Heart right ventricle (tissue), 16 donors: ENCODE measurements at regions not wholly inside any gene's neighbourhood (a gene's known extent, or its start where the extent isn't known, plus 50 kb on each side); places are given as distances from the start of the nearest gene placed in this dataset.

Experiments used
- ATAC-seq, 8 donors: fragments of 200-7000 bp; cut with Tn5 transposase; one replicate each; pipeline ENCODE4 v1.9.1; 2020; ENCODE audit warnings: mild to moderate bottlenecking in 8 of 8, moderate library complexity in 8 of 8, moderate number of reproducible peaks in 1 of 8
- DNase-seq, 2 donors: peaks; one replicate each; pipeline ENCODE4 v3.0.0-alpha.2; 2020
- H3K27ac ChIP-seq, 10 donors: fragments of 200-600 bp; sonication (generic) in 2 of 10; one replicate each; pipeline versions ENCODE4 v1.5.0 to v1.8.0; 2020 to 2022; ENCODE audit warnings: mild to moderate bottlenecking in 3 of 10
- H3K27me3 ChIP-seq, 7 donors: fragments of 200-600 bp; one replicate each; pipeline ENCODE4 v1.8.0; 2021 to 2022; ENCODE audit warnings: mild to moderate bottlenecking in 2 of 7
- H3K36me3 ChIP-seq, 9 donors: fragments of 200-600 bp; sonication (generic) in 1 of 9; one replicate each; pipeline versions ENCODE4 v1.5.0 to v1.8.0; 2020 to 2022; ENCODE audit warnings: mild to moderate bottlenecking in 2 of 9
- H3K4me1 ChIP-seq, 9 donors: fragments of 200-600 bp; sonication (generic) in 1 of 9; one replicate each; pipeline versions ENCODE4 v1.5.0 to v1.8.0; 2020 to 2022; ENCODE audit warnings: mild to moderate bottlenecking in 4 of 9
- H3K4me3 ChIP-seq, 10 donors: fragments of 200-600 bp; sonication (generic) in 2 of 10; one replicate each; pipeline versions ENCODE4 v1.5.0 to v1.8.0; 2020 to 2022; ENCODE audit warnings: mild to moderate bottlenecking in 7 of 10, moderate library complexity in 2 of 10
- H3K9me3 ChIP-seq, 11 donors: fragments of 200-600 bp in 10 of 11; sonication (generic) in 2 of 11; one replicate each; pipeline versions ENCODE4 v1.5.0 to v1.8.0; 2013 to 2022; ENCODE audit warnings: mild to moderate bottlenecking in 2 of 11, control low read depth in 1 of 11, moderate library complexity in 1 of 11
- WGBS, 2 donors: extraction: QIAGEN DNeasy Blood & Tissue Kit; methylation state at CpG; one replicate each; pipeline ENCODE4 v1.1.7; 2013; ENCODE audit warnings: inconsistent platforms in 1 of 2; 5-methylcytosine and 5-hydroxymethylcytosine counted together
- intact Hi-C, 10 donors: fragments of 100-400 bp; cut with DNase I; formaldehyde crosslinking; loops; one replicate each; pipeline versions ENCODE4 v1.11.1 to v1.14.2; 2022
- TF ChIP-seq, protein P1 (sequence below), 9 donors: fragments of 200-600 bp; sonication (generic) in 2 of 9; IDR thresholded peaks; one replicate each; pipeline versions ENCODE4 v1.5.0 to v1.8.0; 2021 to 2022; ENCODE audit warnings: antibody characterized with exemption in 9 of 9, mild to moderate bottlenecking in 5 of 9, moderate library complexity in 1 of 9
- donor health status: Arrhythmogenic right ventricular cardiomyopathy.
- donor health status: ischemic (EF 13 %, LVEDD 7.1; RV severe dilation, severe dysfunction).
- donor health status: healthy with polysubstance abuse.
- donor health status: DM: no; HTN: yes; CAD: no.
- donor health status: DM: no; HTN: no; CAD: no.
- donor health status: ischemic (EF 25% LVEDD 6.9; RV normal size, moderate dysfunction).
- donor health status: ischemic (EF 25% LVEDD 5.7; RV mildly dilated, moderate dysfunction).
- donor health status: healthy.
- donor health status: DM: yes; HTN: yes; CAD: no.
- donor health status: Ischemic cardiomyopathy.
- donor health status: ischemic (EF 35%, LVEDD 5.7; RV mildly dilated, moderate dysfunction).
- donor health status: nonischemic (EF 11% LVEDD 7.7; RV severe dilation, severe dysfunction).
- donor health status: DM: yes; HTN: yes; CAD: no.
- donor health status: PGD.
- donor health status: ischemic (EF 29% LVEDD 5.4; RV normal size, mild dysfunction).
- donor health status: nonischemic (EF 23%, LVEDD 6.1; RV moderate dilation, normal function).

DNA sequence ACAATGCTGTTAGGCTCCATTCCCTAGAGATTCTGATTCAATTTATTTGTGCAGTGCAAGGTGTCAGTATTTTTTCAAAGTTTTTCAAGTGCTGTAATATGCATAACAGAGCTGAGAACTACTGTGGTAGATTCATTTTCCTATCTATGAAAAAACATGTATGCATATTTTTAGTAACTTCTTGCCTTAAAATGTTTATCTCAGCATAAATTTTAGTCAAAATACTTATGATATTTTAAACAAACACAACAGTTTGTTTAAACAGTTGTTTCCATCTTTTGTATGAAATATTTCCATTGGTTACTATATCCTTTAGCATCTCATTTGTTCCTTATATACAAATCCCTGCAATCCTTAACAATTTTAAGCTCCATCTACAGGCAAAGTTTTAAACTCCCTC is 624.8 kb upstream of the ADGRL3 start:
- Histone ChIP-seq H3K27me3 (no peaks in the 10 kb centered on the region), H3K27ac (no peak overlapping the region)
- TF ChIP-seq, protein P1, sequence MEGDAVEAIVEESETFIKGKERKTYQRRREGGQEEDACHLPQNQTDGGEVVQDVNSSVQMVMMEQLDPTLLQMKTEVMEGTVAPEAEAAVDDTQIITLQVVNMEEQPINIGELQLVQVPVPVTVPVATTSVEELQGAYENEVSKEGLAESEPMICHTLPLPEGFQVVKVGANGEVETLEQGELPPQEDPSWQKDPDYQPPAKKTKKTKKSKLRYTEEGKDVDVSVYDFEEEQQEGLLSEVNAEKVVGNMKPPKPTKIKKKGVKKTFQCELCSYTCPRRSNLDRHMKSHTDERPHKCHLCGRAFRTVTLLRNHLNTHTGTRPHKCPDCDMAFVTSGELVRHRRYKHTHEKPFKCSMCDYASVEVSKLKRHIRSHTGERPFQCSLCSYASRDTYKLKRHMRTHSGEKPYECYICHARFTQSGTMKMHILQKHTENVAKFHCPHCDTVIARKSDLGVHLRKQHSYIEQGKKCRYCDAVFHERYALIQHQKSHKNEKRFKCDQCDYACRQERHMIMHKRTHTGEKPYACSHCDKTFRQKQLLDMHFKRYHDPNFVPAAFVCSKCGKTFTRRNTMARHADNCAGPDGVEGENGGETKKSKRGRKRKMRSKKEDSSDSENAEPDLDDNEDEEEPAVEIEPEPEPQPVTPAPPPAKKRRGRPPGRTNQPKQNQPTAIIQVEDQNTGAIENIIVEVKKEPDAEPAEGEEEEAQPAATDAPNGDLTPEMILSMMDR (IDR thresholded peaks at IDR 0.05): no peak

DNA sequence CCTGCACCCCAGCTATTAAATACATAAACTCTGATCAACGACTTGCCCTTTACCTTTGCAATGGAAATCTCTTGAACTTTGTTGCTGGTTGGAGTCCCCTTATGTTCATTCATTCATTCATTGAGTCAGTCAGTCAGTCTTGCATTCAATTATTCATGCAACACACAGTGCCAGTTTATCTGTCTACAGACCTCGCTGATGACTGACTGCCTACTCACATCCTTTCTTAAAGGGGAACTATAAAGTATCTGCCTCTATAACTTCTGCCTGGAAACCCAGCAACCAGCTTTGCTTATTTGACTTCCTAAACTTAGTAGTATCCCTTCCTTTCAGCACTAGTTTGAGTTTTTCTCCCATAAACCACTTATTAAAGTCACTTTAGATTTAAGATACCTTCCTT is 620.8 kb upstream of the ADGRL3 start:
- no peaks in the 10 kb centered on the region for H3K27me3 ChIP-seq
- no peaks in the 10 kb centered on the region for H3K4me1 ChIP-seq
- ATAC-seq: no peak
- WGBS, 2 donors: 60 to 71% methylated on average over 2 of the region's 2 CpGs
- no peak overlapping the region for H3K4me3 ChIP-seq
- no peak for DNase-seq
- H3K27ac ChIP-seq: no peak overlapping the region
- TF ChIP-seq, protein P1 (IDR thresholded peaks at IDR 0.05): no peak
- no peaks in the 10 kb centered on the region for H3K36me3 ChIP-seq
- H3K9me3 ChIP-seq: peaks cover 0 to 15% (median 0%) of the 10 kb centered on the region in 11 donors
- intact Hi-C loops: no loop called here

More for the DNA sequence above, 624.8 kb upstream of the ADGRL3 start:
- H3K4me1 ChIP-seq: no peaks in the 10 kb centered on the region
- H3K36me3 ChIP-seq: no peaks in the 10 kb centered on the region
- ATAC-seq (no peak), DNase-seq (no peak)
- H3K9me3 ChIP-seq: peaks cover 0 to 15% (median 0%) of the 10 kb centered on the region in 11 donors
- intact Hi-C loops: no loop called here
- no peak overlapping the region for H3K4me3 ChIP-seq

DNA sequence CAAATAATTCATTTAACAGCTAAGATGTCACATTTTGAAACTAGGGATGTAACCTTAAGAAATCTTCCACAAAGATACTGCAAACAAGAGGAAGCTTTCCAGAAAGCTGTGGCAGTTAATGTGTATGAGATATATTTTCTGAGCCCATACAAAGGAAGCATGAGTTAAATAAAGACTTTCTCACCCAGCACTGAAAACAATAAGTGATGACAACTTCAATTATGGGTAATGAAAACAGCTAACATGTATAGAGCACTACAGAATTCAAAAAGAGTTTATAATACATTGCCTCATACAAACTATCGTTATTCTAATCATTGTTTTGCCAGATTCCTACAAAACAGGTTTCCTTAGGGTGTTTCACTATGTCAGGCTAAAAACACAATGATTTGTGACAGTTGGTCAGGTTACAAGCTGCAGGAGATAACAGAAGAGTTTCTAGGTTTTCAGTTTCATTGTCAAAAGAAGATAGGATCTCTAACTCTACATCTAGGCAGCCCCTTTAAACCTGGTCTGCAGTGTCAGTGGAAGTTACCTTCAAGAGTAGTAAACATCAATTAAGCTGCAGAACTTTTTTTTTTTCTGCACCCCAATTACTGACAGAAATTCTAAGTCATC is 618.1 kb upstream of the ADGRL3 start:
- no peaks in the 10 kb centered on the region for H3K36me3 ChIP-seq
- 27 to 41% methylated on average over 1 of the region's 1 CpG for WGBS, 2 donors
- H3K27me3 ChIP-seq: no peaks in the 10 kb centered on the region
- peaks cover 0 to 8% (median 0%) of the 10 kb centered on the region in 11 donors for H3K9me3 ChIP-seq
- ATAC-seq: no peak
- TF ChIP-seq, protein P1 (IDR thresholded peaks at IDR 0.05): no peak
- intact Hi-C loops: no loop called here
- H3K4me1 ChIP-seq: no peaks in the 10 kb centered on the region
- no peak for DNase-seq
- H3K27ac ChIP-seq: no peak overlapping the region
- no peak overlapping the region for H3K4me3 ChIP-seq

DNA sequence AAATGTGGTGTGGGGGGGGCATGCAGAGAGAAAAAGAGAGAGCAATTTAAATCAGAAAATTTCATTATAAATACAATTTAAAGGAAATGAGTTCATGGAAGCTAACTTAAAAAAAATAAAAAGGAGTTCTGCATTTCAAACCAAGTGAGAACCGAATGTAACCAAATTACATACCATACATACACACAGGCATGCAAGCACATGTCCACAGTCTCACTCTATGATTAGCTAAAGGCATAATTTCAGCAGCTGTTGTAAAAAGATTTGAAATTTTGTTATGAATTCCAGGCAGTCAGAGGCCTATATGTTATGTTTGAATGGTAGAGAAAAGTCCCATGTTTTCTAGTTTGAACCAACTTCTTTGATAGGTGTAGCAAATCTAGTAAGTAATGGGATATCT is 611.6 kb upstream of the ADGRL3 start:
- Histone ChIP-seq H3K4me3 (no peak overlapping the region), H3K27me3 (no peaks in the 10 kb centered on the region), H3K27ac (no peak overlapping the region), H3K4me1 (no peaks in the 10 kb centered on the region), H3K36me3 (no peaks in the 10 kb centered on the region), H3K9me3 (no peaks in the 10 kb centered on the region)
- DNase-seq: no peak
- intact Hi-C loops: no loop called here
- ATAC-seq: no peak
- TF ChIP-seq, protein P1 (IDR thresholded peaks at IDR 0.05): no peak
- WGBS, 2 donors: 78 to 93% methylated on average over 1 of the region's 1 CpG
